ENCODE measurements at regions not wholly inside any gene's neighbourhood (a gene's known extent, or its start where the extent isn't known, plus 50 kb on each side); places are given as distances from the start of the nearest gene placed in this dataset.
A peak's percentile ranks its signal among the peaks of the same experiment; 100 is the strongest.

GRCh38 chr10:65375528-65375927, 1550.3 kb upstream of the LRRTM3 start:
- H3K4me3 ChIP-seq (ENCODE audit: low read depth, low read length) = no peak overlapping the region
- TF ChIP-seq CTCF (conservative IDR thresholded peaks at IDR 0.05; ENCODE audit: low read depth, low read length) = no peak
- no peak for DNase-seq (ENCODE audit: low read depth)

- no peak overlapping the region for H3K4me3 ChIP-seq (ENCODE audit: low read depth, low read length)
- TF ChIP-seq CTCF (conservative IDR thresholded peaks at IDR 0.05; ENCODE audit: low read depth, low read length) = no peak
- DNase-seq (ENCODE audit: low read depth) = no peak
These were observed 1548.1 kb upstream of the LRRTM3 start for GRCh38 chr10:65377687-65378086.

- no peak for TF ChIP-seq CTCF (conservative IDR thresholded peaks at IDR 0.05; ENCODE audit: low read depth, low read length)
These were observed 1531.1 kb upstream of the LRRTM3 start for GRCh38 chr10:65394502-65395297.

GRCh38 chr10:65395631-65396030, 1530.2 kb upstream of the LRRTM3 start:
- no peak overlapping the region for H3K4me3 ChIP-seq (ENCODE audit: low read depth, low read length)
- no peak for DNase-seq (ENCODE audit: low read depth)
- TF ChIP-seq CTCF (conservative IDR thresholded peaks at IDR 0.05; ENCODE audit: low read depth, low read length) = no peak

More at GRCh38 chr10:65394502-65395297, 1531.1 kb upstream of the LRRTM3 start:
- DNase-seq (ENCODE audit: low read depth) = peak; percentile 73
- H3K4me3 ChIP-seq (ENCODE audit: low read depth, low read length) = no peak overlapping the region

- no peak for TF ChIP-seq CTCF (conservative IDR thresholded peaks at IDR 0.05; ENCODE audit: low read depth, low read length)
- no peak for DNase-seq (ENCODE audit: low read depth)
- no peak overlapping the region for H3K4me3 ChIP-seq (ENCODE audit: low read depth, low read length)
These were observed 1528.8 kb upstream of the LRRTM3 start for GRCh38 chr10:65396997-65397396.

GRCh38 chr10:65408401-65408800, 1517.4 kb upstream of the LRRTM3 start:
- no peak for TF ChIP-seq CTCF (conservative IDR thresholded peaks at IDR 0.05; ENCODE audit: low read depth, low read length)
- DNase-seq (ENCODE audit: low read depth) = no peak
- no peak overlapping the region for H3K4me3 ChIP-seq (ENCODE audit: low read depth, low read length)

- no peak for TF ChIP-seq CTCF (conservative IDR thresholded peaks at IDR 0.05; ENCODE audit: low read depth, low read length)
- no peak overlapping the region for H3K4me3 ChIP-seq (ENCODE audit: low read depth, low read length)
- no peak for DNase-seq (ENCODE audit: low read depth)
These were observed 1512.8 kb upstream of the LRRTM3 start for GRCh38 chr10:65413001-65413400.

Data from epithelial cell of proximal tubule (primary cell).